Fibroblast of lung (primary cell): ENCODE measurements at regions not wholly inside any gene's neighbourhood (a gene's known extent, or its start where the extent isn't known, plus 50 kb on each side); places are given as distances from the start of the nearest gene placed in this dataset.

Source experiments
- CTCF ChIP-seq, 2 donors: IDR thresholded peaks in 1 of 2; conservative IDR thresholded peaks in 1 of 2; 1 replicate in 1 of 2; 2 replicates in 1 of 2; pipeline ENCODE4 v1.5.1; 2011 to 2012; ENCODE audit warnings: low read length in 2 of 2, control low read depth in 1 of 2, inconsistent platforms in 1 of 2, low read depth in 1 of 2, mild to moderate bottlenecking in 1 of 2
- EZH2 ChIP-seq: IDR thresholded peaks from 2 replicates; pipeline ENCODE4 v1.5.1; 2012; ENCODE audit warnings: low read length, control low read depth, mild to moderate bottlenecking; ENCODE audit errors: missing control alignments

- no peak for TF ChIP-seq CTCF (conservative IDR thresholded peaks at IDR 0.05 in 1 of 2, IDR thresholded peaks at IDR 0.05 in 1 of 2; ENCODE audit: low read depth in 1 of 2, low read length in 2 of 2)
- no peak for TF ChIP-seq EZH2
Observed at GRCh38 chr3:187994221-187995042, 159.5 kb upstream of the LPP start.
